Stimulated activated CD8-positive, alpha-beta memory T cell treated with anti-CD3 and anti-CD28 coated beads, Interleukin-7, amount 100 ng/mL, for 1 hour (primary cell): ENCODE measurements at regions not wholly inside any gene's neighbourhood (a gene's known extent, or its start where the extent isn't known, plus 50 kb on each side); places are given as distances from the start of the nearest gene placed in this dataset.

Experiments
- DNase-seq, 2 donors: peaks; one replicate each; pipeline ENCODE4 v3.0.0-alpha.2; 2020; ENCODE audit warnings: low read depth in 2 of 2

- no peak for DNase-seq
Observed at GRCh38 chr2:16123856-16124780, 183.8 kb downstream of the MYCN start.

- no peak for DNase-seq
Observed at GRCh38 chr2:16123421-16123820, 183.1 kb downstream of the MYCN start.

GRCh38 chr2:16122556-16122955, 182.2 kb downstream of the MYCN start:
- DNase-seq = no peak

GRCh38 chr2:16121986-16122390, 181.6 kb downstream of the MYCN start:
- no peak for DNase-seq

GRCh38 chr2:16121231-16121985, 181.1 kb downstream of the MYCN start:
- DNase-seq = no peak

GRCh38 chr2:16120591-16121180, 180.3 kb downstream of the MYCN start:
- no peak for DNase-seq

- no peak for DNase-seq
Observed at GRCh38 chr2:16119741-16120140, 179.4 kb downstream of the MYCN start.

- DNase-seq = no peak
Observed at GRCh38 chr2:16118611-16119590, 178.6 kb downstream of the MYCN start.

DNA sequence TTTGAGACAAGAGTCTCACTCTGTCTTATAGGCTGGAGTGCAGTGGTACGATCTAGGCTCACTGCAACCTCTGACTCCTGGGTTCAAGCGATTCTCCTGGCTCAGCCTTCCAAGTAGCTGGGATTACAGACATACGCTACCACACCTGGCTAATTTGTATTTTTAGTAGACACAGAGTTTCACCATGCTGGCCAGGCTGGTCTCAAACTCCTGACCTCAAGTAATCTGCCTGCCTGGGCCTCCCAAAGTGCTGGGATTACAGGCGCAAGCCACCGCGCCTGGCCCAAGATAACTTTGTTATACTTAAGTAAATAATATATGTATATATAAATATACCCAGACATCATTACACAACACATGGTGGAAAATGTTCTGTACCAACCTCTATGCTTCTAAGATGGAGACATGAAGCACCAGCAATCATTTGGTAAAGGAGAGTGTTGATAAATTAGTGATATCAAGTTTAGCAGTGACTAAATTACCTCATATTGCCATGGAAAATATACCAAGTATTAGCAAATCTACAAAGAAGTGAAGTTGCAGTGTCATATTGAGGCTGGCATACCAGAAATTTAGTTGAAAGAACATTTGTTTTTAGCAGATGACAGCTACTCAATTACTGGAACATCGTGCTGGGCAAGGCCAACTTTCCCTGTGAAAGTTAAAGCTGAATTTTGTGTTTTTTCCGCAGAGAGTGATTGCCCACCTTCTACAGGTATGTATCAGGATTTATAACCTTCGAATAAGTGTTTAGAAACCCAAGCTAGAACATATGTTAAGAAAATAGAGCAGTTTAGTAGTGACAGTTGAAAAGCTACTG, 177.7 kb downstream of the MYCN start:
- DNase-seq = no peak

DNA sequence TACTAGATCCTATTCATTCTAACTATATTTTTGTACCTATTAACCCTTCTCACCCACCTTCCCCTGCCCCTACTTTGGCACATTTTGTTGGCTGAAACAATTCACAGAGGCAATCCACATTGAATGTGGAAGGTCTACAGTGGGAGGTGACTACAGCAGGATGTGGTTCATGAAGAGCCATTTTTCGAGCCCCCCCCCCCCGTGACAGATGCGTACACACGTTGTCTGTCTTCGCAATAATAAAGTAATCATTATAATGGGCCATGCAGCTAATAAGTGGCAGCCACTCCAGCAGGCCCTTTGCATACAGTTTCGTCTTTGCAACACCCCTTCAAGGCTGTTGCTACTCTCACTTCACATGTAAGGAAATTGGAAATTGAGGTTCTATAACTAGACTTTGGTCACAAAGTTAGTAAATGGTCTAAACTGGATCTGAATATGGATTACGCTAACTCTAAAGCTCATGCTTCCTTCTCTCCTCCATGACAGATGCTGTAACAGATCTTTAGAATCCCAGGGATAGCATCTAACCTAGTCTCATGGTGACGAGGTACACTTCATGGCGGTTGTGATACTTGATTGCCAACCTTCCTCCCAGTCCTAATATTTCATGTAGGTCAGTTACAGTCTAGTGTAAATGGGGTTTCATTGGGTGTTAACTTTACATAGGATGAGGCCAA, 176.8 kb downstream of the MYCN start:
- DNase-seq = no peak

DNA sequence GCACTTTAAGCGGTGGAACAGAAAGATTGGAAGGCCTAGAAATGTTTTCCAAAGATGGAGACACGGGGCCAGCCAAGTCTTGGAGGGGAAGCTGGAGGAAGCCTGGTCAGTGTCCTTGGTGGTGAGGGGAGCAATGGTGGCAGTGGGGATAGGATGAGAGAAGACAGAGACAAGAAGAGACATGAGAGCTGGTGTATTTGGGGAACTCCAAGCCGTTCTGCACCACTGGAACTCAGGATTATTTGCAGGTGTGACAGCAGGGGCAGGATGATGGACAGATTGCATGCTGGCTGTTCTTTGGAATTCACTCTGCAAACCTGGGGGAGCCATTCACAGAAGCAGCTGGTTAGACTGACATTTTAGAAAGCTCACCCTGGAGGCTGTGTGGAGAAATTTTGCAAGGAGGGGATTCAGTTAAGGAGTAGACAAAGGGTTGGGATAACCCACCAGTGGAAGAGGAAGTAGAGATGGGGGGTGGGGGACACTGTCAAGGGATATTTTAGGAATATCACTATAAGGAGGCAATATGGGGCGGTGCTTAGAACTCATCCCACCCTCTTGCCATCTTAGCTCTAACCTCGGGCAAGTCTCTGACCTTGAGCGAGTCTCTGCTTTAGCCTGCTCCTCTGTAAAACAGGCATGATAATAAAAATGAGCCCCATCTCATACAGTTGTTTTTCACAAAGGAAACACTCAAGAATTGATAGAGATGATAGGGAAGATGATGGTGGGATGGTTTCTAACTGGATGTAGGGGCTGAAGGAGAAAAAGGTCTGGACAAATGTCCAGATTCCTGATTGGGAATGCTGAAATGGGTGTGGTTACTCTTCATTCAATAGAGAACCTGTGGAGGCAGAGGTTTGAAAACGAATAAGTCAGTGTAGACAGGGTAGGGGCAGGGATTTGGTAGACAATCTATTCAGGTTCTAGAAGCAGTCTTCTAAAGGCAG, 175.8 kb downstream of the MYCN start:
- DNase-seq = no peak

- no peak for DNase-seq
Observed at GRCh38 chr2:16115291-16115690, 174.9 kb downstream of the MYCN start.

- DNase-seq = no peak
Observed at GRCh38 chr2:16114836-16115235, 174.5 kb downstream of the MYCN start.

DNA sequence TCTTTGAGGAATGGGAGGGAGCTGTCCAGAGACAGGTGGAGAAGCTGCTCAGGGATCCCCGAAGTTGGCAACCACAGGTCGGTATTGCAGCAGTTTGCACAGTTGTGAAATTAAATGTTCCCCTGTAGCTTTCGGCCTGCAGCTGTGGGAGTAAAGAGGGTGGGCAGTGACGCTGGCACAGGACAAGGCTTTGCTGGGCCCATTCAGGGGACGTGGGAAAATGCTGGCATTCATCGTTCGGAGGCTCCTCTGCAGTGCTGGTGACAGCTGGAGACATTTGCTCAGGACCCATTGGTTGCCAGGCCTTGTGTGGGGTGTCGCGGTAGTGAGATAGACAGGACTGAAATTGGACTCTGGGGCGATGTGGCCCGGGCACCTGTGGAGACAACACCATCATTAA, 173.7 kb downstream of the MYCN start:
- no peak for DNase-seq

DNA sequence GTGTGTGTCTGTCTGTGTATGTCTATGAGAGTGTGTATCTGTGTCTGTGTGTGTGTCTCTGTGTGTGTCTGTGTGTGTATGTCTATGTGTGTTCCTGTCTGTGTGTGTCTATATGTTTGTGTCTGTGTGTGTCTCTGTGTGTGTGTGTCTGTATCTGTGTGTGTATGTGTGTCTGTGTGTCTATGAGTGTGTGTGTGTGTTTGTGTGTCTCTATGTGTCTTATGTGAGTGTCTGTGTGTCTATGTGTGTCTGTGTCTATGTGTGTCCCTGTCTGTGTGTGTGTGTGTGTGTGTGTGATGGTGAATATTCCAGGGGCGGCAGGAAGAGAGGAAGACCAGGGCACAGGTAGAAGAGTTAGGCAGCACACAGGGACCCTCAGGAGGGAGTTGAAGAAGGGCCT, 173.2 kb downstream of the MYCN start:
- DNase-seq = no peak

GRCh38 chr2:16112972-16113560, 172.7 kb downstream of the MYCN start:
- DNase-seq = no peak

DNA sequence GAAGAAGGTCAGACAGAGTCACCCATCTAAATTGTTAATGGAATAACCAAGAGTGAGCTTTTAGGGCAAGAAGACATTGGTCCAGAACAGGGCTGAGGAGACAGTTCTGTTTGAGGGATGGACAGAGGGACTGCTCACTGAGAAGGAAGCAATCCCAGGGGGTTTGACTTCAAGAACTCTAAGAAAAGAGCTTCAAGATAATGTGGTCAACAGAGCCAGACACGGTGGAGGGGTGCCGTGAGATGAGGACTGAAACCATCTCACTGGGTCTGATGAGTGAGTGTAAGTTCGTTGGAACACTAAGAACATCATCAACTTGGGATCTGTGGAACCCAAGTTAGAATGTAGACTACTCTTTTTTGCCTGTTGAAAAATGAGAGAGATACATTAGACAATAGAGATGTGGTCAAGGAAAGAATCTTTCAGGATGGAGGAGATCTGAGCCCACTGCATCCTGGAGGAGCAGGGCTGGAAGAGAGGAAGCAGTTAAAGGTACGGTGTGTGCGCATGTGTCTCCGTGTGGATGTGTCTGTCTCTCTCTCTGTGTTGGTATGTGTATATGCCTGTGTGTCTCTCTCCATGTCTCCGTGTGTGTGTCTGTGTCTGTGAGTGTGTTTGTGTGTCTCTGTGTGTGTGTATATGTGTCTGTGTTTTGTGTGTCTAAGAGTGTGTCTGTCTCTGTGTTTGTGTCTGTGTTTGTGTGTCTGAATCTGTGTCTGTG, 172.1 kb downstream of the MYCN start:
- no peak for DNase-seq

GRCh38 chr2:16111838-16112210, 171.5 kb downstream of the MYCN start:
- DNase-seq = no peak
